ENCODE measurements at regions not wholly inside any gene's neighbourhood (a gene's known extent, or its start where the extent isn't known, plus 50 kb on each side); places are given as distances from the start of the nearest gene placed in this dataset.

- TF ChIP-seq CTCF (IDR thresholded peaks at IDR 0.05) = no peak
- no peak for TF ChIP-seq EP300 (IDR thresholded peaks at IDR 0.05)
- TF ChIP-seq POLR2A (IDR thresholded peaks at IDR 0.05) = no peak
These were observed 231.8 kb downstream of the MAP2K4 start for GRCh38 chr17:12252462-12252861.

Measured in tibial nerve (tissue), 4 donors.